A673 (cell line): ENCODE measurements at regions not wholly inside any gene's neighbourhood (a gene's known extent, or its start where the extent isn't known, plus 50 kb on each side); places are given as distances from the start of the nearest gene placed in this dataset.

Experiments
- BruUV-seq: library from RNA; stranded (reverse); fragments of 400-500 nt; replicated peaks from 2 replicates; lab custom pipeline; 2021; lab: Mats Ljungman, UMichigan
- CTCF ChIA-PET: fragments of 300-600 bp; sonication (Branson Sonifier 250); formaldehyde crosslinking; loops from one replicate; lab custom pipeline; 2022; ENCODE audit warnings: antibody characterized with exemption; lab: Charles Lee
- POLR2A ChIA-PET: fragments of 300-600 bp; sonication (Branson Sonifier 250); formaldehyde crosslinking; loops from one replicate; lab custom pipeline; 2022; ENCODE audit warnings: antibody characterized with exemption; ENCODE audit not compliant: low non-redundant PET; lab: Charles Lee
- DNase-seq: peaks from one replicate; pipeline ENCODE4 v3.0.0-alpha.2; 2015; ENCODE audit warnings: low spot score
- H3K27ac ChIP-seq: fragments of 200-600 bp; sonication (generic); 2 replicates; pipeline ENCODE4 v1.5.1; 2016; ENCODE audit warnings: mixed run types, low read depth, mild to moderate bottlenecking, mixed read lengths, antibody characterized with exemption, low read length; ENCODE audit not compliant: poor library complexity, severe bottlenecking
- H3K27me3 ChIP-seq: fragments of 200-600 bp; sonication (generic); replicated peaks from 2 replicates; pipeline ENCODE4 v1.6.1; 2017; ENCODE audit warnings: mixed run types, low read depth, mild to moderate bottlenecking, mixed read lengths, antibody characterized with exemption, low read length; ENCODE audit not compliant: insufficient read depth, poor library complexity
- H3K36me3 ChIP-seq: fragments of 200-600 bp; sonication (generic); 2 replicates; pipeline ENCODE4 v1.6.1; 2016; ENCODE audit warnings: mixed run types, mild to moderate bottlenecking, mixed read lengths, antibody characterized with exemption, low read length; ENCODE audit not compliant: insufficient read depth, poor library complexity, severe bottlenecking
- H3K4me1 ChIP-seq: fragments of 200-600 bp; sonication (generic); 2 replicates; pipeline ENCODE4 v1.6.1; 2017; ENCODE audit warnings: mixed run types, mild to moderate bottlenecking, mixed read lengths, antibody characterized with exemption, low read length; ENCODE audit not compliant: insufficient read depth, poor library complexity, severe bottlenecking
- H3K4me3 ChIP-seq: fragments of 200-600 bp; sonication (generic); 2 replicates; pipeline ENCODE4 v1.5.1; 2016; ENCODE audit warnings: low read depth, mixed run types, mild to moderate bottlenecking, mixed read lengths, low read length; ENCODE audit not compliant: poor library complexity, severe bottlenecking
- H3K9me3 ChIP-seq: fragments of 200-600 bp; sonication (generic); 2 replicates; pipeline ENCODE4 v1.6.1; 2016; ENCODE audit warnings: mixed run types, low read depth, mild to moderate bottlenecking, mixed read lengths, antibody characterized with exemption, low read length; ENCODE audit not compliant: poor library complexity, severe bottlenecking
- EZH2 ChIP-seq: fragments of 200-600 bp; sonication (generic); IDR thresholded peaks from 2 replicates; pipeline ENCODE4 v1.6.1; 2017; ENCODE audit warnings: borderline replicate concordance, low read depth, mild to moderate bottlenecking, mixed read lengths, antibody characterized with exemption, low read length; ENCODE audit not compliant: poor library complexity, severe bottlenecking
- intact Hi-C: fragments of 100-400 bp; cut with micrococcal nuclease; formaldehyde crosslinking; loops from one replicate; pipeline ENCODE4 v1.10.0; 2022; ENCODE audit not compliant: unreplicated experiment
- TF ChIP-seq, protein P1 (sequence below): fragments of 300-800, 200-600 bp; sonication (generic); conservative IDR thresholded peaks from 2 replicates; pipeline ENCODE4 v1.5.1; 2017; ENCODE audit warnings: low read depth, mild to moderate bottlenecking, antibody characterized with exemption, low read length, moderate library complexity, mixed read lengths

DNA sequence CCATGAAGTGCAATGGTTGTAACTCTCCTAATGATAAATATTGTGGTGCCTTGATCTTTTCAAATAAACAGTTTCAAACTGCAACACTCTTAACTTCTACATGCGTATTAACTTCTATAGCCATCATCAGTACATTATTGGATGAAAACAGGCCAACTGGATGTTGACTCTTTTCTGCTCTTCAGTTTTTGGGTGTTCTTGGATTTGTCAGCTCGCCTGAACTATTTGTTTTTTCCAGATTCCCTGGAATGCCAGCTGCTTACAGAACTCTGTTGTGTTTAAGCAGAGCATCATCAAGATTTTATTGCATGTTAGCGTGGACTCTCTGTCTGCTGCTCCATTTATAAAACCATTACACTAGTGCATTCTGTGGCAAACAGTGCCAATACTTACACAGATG lies 626.1 kb downstream of the HDGFL1 start:
- H3K27ac ChIP-seq = no peak overlapping the region
- H3K4me1 ChIP-seq = peaks cover 6% of the 10 kb centered on the region
- H3K36me3 ChIP-seq = no peaks in the 10 kb centered on the region
- CTCF ChIA-PET = no interaction called here
- no peak for TF ChIP-seq EZH2
- TF ChIP-seq, protein P1, sequence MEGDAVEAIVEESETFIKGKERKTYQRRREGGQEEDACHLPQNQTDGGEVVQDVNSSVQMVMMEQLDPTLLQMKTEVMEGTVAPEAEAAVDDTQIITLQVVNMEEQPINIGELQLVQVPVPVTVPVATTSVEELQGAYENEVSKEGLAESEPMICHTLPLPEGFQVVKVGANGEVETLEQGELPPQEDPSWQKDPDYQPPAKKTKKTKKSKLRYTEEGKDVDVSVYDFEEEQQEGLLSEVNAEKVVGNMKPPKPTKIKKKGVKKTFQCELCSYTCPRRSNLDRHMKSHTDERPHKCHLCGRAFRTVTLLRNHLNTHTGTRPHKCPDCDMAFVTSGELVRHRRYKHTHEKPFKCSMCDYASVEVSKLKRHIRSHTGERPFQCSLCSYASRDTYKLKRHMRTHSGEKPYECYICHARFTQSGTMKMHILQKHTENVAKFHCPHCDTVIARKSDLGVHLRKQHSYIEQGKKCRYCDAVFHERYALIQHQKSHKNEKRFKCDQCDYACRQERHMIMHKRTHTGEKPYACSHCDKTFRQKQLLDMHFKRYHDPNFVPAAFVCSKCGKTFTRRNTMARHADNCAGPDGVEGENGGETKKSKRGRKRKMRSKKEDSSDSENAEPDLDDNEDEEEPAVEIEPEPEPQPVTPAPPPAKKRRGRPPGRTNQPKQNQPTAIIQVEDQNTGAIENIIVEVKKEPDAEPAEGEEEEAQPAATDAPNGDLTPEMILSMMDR = no peak
- H3K4me3 ChIP-seq = no peak overlapping the region
- no peaks in the 10 kb centered on the region for H3K9me3 ChIP-seq
- intact Hi-C loops = no loop called here
- POLR2A ChIA-PET = no interaction called here
- no peak for DNase-seq
- no peaks in the 10 kb centered on the region for H3K27me3 ChIP-seq
- no TSS peak for BruUV-seq

DNA sequence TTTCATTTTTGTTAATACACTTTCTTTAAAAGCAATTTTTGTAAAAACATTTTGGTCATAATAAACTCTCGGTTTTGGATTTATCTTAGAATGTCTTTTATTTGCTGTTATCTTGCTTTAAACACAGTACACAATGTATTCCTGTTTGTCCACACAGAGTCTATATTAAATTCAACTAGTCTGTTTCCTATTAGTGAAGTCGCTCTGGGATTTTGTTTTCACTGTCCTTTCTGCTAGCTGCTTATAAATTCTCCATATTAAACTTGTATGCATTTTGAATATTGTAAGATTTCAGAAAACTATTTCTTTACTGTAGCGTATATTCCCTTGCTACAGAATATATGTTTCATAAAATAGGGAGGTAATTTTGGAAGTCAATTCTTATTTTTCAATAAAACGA lies 630.2 kb downstream of the HDGFL1 start:
- Histone ChIP-seq H3K9me3 (no peaks in the 10 kb centered on the region), H3K4me3 (no peak overlapping the region), H3K36me3 (no peaks in the 10 kb centered on the region), H3K4me1 (peaks cover 28% of the 10 kb centered on the region), H3K27me3 (no peaks in the 10 kb centered on the region), H3K27ac (no peak overlapping the region)
- POLR2A ChIA-PET = no interaction called here
- BruUV-seq = no TSS peak
- CTCF ChIA-PET = no interaction called here
- TF ChIP-seq, protein P1 = no peak
- TF ChIP-seq EZH2 = no peak
- DNase-seq = no peak
- intact Hi-C loops = no loop called here

DNA sequence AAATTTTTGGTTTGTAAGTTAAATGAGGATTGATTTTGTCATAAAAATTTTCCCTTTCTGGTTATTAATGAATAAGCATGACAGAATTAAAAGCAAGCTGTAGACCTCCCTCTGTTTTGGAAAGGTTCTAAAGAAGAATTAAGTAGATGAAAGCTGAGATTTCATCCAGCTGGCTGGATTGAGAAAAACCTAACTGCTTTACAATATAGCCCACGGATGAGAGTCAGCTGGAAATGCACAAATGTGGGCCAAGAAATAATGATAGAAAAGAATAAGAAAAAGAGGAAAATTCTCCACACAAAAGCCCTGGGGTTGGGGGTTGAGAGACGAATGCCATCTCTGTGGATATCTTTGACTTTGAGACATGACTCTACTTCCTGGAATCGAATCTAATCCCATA lies 631.6 kb downstream of the HDGFL1 start:
- ChIA-PET CTCF (no interaction called here), POLR2A (no interaction called here)
- TF ChIP-seq EZH2 = no peak
- TF ChIP-seq, protein P1 = no peak
- Histone ChIP-seq H3K9me3 (no peaks in the 10 kb centered on the region), H3K4me3 (no peak overlapping the region), H3K4me1 (peaks cover 23% of the 10 kb centered on the region), H3K27ac (no peak overlapping the region), H3K27me3 (no peaks in the 10 kb centered on the region), H3K36me3 (no peaks in the 10 kb centered on the region)
- peak; percentile 39 for DNase-seq
- BruUV-seq = no TSS peak
- intact Hi-C loops = no loop called here
